NOMO-1 treated with DMSO at 0.1 percent for 48 hours (cell line): ENCODE measurements at regions not wholly inside any gene's neighbourhood (a gene's known extent, or its start where the extent isn't known, plus 50 kb on each side); places are given as distances from the start of the nearest gene placed in this dataset.
"Not testable (repeated sequence)": the region's sequence is repeated elsewhere in the genome, so short reads cannot be mapped to it uniquely, and the experiment has no call there.

Experiments
- DNase-seq: peaks from one replicate; lab custom pipeline; 2025; ENCODE audit not compliant: unreplicated experiment; lab: John Stamatoyannopoulos, UW

GRCh38 chr12:127780881-127781280, 486.1 kb upstream of the TMEM132C start:
- no peak for DNase-seq

GRCh38 chr12:127781336-127781735, 485.6 kb upstream of the TMEM132C start:
- no peak for DNase-seq

- DNase-seq = no peak
Observed at GRCh38 chr12:127785540-127785939, 481.4 kb upstream of the TMEM132C start.

- DNase-seq = no peak
Observed at GRCh38 chr12:127785986-127786590, 480.9 kb upstream of the TMEM132C start.

GRCh38 chr12:127787544-127787943, 479.4 kb upstream of the TMEM132C start:
- no peak for DNase-seq

GRCh38 chr12:127790376-127790775, 476.6 kb upstream of the TMEM132C start:
- no peak for DNase-seq

GRCh38 chr12:127791217-127791616, 475.8 kb upstream of the TMEM132C start:
- DNase-seq = no peak

- DNase-seq = no peak
Observed at GRCh38 chr12:127797918-127798317, 469.1 kb upstream of the TMEM132C start.

- DNase-seq = no peak
Observed at GRCh38 chr12:127802271-127802670, 464.7 kb upstream of the TMEM132C start.

- no peak for DNase-seq
Observed at GRCh38 chr12:127803545-127803944, 463.4 kb upstream of the TMEM132C start.

- no peak for DNase-seq
Observed at GRCh38 chr12:127809275-127809674, 457.7 kb upstream of the TMEM132C start.

- DNase-seq = no peak
Observed at GRCh38 chr12:127810041-127810440, 456.9 kb upstream of the TMEM132C start.

GRCh38 chr12:127810459-127810858, 456.5 kb upstream of the TMEM132C start:
- DNase-seq = not testable (repeated sequence)

- no peak for DNase-seq
Observed at GRCh38 chr12:127811988-127812387, 455.0 kb upstream of the TMEM132C start.

GRCh38 chr12:127813147-127813546, 453.8 kb upstream of the TMEM132C start:
- no peak for DNase-seq

GRCh38 chr12:127819056-127819455, 447.9 kb upstream of the TMEM132C start:
- no peak for DNase-seq

- no peak for DNase-seq
Observed at GRCh38 chr12:127820271-127820670, 446.7 kb upstream of the TMEM132C start.

GRCh38 chr12:127820846-127821245, 446.1 kb upstream of the TMEM132C start:
- no peak for DNase-seq

GRCh38 chr12:127822809-127823411, 444.1 kb upstream of the TMEM132C start:
- DNase-seq = no peak

- no peak for DNase-seq
Observed at GRCh38 chr12:127823801-127824200, 443.2 kb upstream of the TMEM132C start.

GRCh38 chr12:127829281-127830064, 437.5 kb upstream of the TMEM132C start:
- no peak for DNase-seq

- no peak for DNase-seq
Observed at GRCh38 chr12:127830065-127830460, 436.9 kb upstream of the TMEM132C start.
